ENCODE measurements at regions not wholly inside any gene's neighbourhood (a gene's known extent, or its start where the extent isn't known, plus 50 kb on each side); places are given as distances from the start of the nearest gene placed in this dataset.

- peaks cover 2% of the 10 kb centered on the region for H3K79me2 ChIP-seq (ENCODE audit: insufficient read depth, low read length)
- BruUV-seq (replicated peaks) = no TSS peak
- H3K4me3 ChIP-seq (replicated peaks in 1 of 3; ENCODE audit: insufficient read depth in 1 of 3, low read depth in 2 of 3, low read length in 3 of 3) = no peak overlapping the region
- no peak for DNase-seq (ENCODE audit: low spot score)
- ChIA-PET CTCF (ENCODE audit: low intra/inter-chr PET ratio, low total read pairs) (no interaction called here), POLR2A (no interaction called here)
- no peak overlapping the region for H2AFZ ChIP-seq (ENCODE audit: low read length)
- no peaks in the 10 kb centered on the region for H3K36me3 ChIP-seq (replicated peaks in 1 of 2; ENCODE audit: control insufficient read depth in 1 of 2, insufficient read depth in 2 of 2, low read length in 2 of 2)
- 94% methylated on average over 7 of the region's 7 CpGs for WGBS (ENCODE audit: low lambda C conversion rate)
- H4K20me1 ChIP-seq (ENCODE audit: insufficient read depth, low read length) = no peaks in the 10 kb centered on the region
- H3K27me3 ChIP-seq (ENCODE audit: control insufficient read depth in 1 of 2, insufficient read depth in 2 of 2, low read length in 2 of 2) = no peaks in the 10 kb centered on the region
- H3K4me2 ChIP-seq (ENCODE audit: low read depth, low read length) = no peak overlapping the region
- no peaks in the 10 kb centered on the region for H3K9me3 ChIP-seq (ENCODE audit: low read length)
- no peak for ATAC-seq
- H3K27ac ChIP-seq (ENCODE audit: extremely low read length, insufficient read depth, low read length) = no peak overlapping the region
- intact Hi-C loops (cut with micrococcal nuclease; ENCODE audit: unreplicated experiment) = loop anchor here (5.0 kb wide), 1 partner anchor 32 kb away; no protein-coding TSS in a partner anchor
- H3K4me1 ChIP-seq (ENCODE audit: insufficient read depth, low read length) = peaks cover 53% of the 10 kb centered on the region
- FAIRE-seq = no peak
- in situ Hi-C loops (cut with HindIII; ENCODE audit: extremely low pct_ligation_motif_present, low pct_unique_long_range_greater_than_20kb) = no loop called here
- H3K9ac ChIP-seq (ENCODE audit: insufficient read depth, low read depth, low read length) = no peak overlapping the region
- TF ChIP-seq JUNB (CRISPR knock-in tag; IDR thresholded peaks at IDR 0.05; ENCODE audit: borderline replicate concordance) = no peak
- TF ChIP-seq EEA1 (CRISPR knock-in tag; IDR thresholded peaks at IDR 0.05; ENCODE audit: borderline replicate concordance) = no peak
- no peak for TF ChIP-seq ZFP82 (CRISPR knock-in tag; IDR thresholded peaks at IDR 0.05; ENCODE audit: borderline replicate concordance)
- TF ChIP-seq, protein P1, sequence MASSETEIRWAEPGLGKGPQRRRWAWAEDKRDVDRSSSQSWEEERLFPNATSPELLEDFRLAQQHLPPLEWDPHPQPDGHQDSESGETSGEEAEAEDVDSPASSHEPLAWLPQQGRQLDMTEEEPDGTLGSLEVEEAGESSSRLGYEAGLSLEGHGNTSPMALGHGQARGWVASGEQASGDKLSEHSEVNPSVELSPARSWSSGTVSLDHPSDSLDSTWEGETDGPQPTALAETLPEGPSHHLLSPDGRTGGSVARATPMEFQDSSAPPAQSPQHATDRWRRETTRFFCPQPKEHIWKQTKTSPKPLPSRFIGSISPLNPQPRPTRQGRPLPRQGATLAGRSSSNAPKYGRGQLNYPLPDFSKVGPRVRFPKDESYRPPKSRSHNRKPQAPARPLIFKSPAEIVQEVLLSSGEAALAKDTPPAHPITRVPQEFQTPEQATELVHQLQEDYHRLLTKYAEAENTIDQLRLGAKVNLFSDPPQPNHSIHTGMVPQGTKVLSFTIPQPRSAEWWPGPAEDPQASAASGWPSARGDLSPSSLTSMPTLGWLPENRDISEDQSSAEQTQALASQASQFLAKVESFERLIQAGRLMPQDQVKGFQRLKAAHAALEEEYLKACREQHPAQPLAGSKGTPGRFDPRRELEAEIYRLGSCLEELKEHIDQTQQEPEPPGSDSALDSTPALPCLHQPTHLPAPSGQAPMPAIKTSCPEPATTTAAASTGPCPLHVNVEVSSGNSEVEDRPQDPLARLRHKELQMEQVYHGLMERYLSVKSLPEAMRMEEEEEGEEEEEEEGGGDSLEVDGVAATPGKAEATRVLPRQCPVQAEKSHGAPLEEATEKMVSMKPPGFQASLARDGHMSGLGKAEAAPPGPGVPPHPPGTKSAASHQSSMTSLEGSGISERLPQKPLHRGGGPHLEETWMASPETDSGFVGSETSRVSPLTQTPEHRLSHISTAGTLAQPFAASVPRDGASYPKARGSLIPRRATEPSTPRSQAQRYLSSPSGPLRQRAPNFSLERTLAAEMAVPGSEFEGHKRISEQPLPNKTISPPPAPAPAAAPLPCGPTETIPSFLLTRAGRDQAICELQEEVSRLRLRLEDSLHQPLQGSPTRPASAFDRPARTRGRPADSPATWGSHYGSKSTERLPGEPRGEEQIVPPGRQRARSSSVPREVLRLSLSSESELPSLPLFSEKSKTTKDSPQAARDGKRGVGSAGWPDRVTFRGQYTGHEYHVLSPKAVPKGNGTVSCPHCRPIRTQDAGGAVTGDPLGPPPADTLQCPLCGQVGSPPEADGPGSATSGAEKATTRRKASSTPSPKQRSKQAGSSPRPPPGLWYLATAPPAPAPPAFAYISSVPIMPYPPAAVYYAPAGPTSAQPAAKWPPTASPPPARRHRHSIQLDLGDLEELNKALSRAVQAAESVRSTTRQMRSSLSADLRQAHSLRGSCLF (CRISPR knock-in tag; IDR thresholded peaks at IDR 0.05; ENCODE audit: borderline replicate concordance) = no peak
- no peak for TF ChIP-seq ZNF44 (CRISPR knock-in tag; IDR thresholded peaks at IDR 0.05)
- TF ChIP-seq, protein P2, sequence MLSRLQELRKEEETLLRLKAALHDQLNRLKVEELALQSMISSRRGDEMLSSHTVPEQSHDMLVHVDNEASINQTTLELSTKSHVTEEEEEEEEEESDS (CRISPR knock-in tag; IDR thresholded peaks at IDR 0.05; ENCODE audit: borderline replicate concordance) = no peak
- TF ChIP-seq ZNF569 (CRISPR knock-in tag; IDR thresholded peaks at IDR 0.05; ENCODE audit: borderline replicate concordance) = no peak
- TF ChIP-seq ZNF432 (CRISPR knock-in tag; IDR thresholded peaks at IDR 0.05; ENCODE audit: borderline replicate concordance) = no peak
- TF ChIP-seq ZNF740 (CRISPR knock-in tag; IDR thresholded peaks at IDR 0.05) = no peak
- TF ChIP-seq STAT6 (CRISPR knock-in tag; IDR thresholded peaks at IDR 0.05; ENCODE audit: borderline replicate concordance) = no peak
- no peak for TF ChIP-seq MATR3 (CRISPR knock-in tag; IDR thresholded peaks at IDR 0.05)
- TF ChIP-seq ZKSCAN8 (CRISPR knock-in tag; IDR thresholded peaks at IDR 0.05; ENCODE audit: borderline replicate concordance) = no peak
- TF ChIP-seq HOXA9 (CRISPR knock-in tag; IDR thresholded peaks at IDR 0.05; ENCODE audit: borderline replicate concordance) = no peak
- TF ChIP-seq ZNF572 (CRISPR knock-in tag; IDR thresholded peaks at IDR 0.05) = no peak
Observed at GRCh38 chr5:135269931-135270421, 129.1 kb downstream of the MACROH2A1 start.

Data from HepG2 (cell line).